SK-N-SH (cell line): ENCODE measurements at regions not wholly inside any gene's neighbourhood (a gene's known extent, or its start where the extent isn't known, plus 50 kb on each side); places are given as distances from the start of the nearest gene placed in this dataset.

Source experiments
- TF ChIP-seq, protein P1 (sequence below): IDR thresholded peaks from 2 replicates; pipeline ENCODE4 v1.6.1; 2012; ENCODE audit warnings: mild to moderate bottlenecking, low read depth, low read length, moderate library complexity
- TF ChIP-seq, protein P2 (sequence below): fragments of 200-600 bp; sonication (generic); IDR thresholded peaks from 2 replicates; pipeline ENCODE4 v1.6.1; 2017; ENCODE audit warnings: antibody characterized with exemption, mild to moderate bottlenecking, moderate library complexity

DNA sequence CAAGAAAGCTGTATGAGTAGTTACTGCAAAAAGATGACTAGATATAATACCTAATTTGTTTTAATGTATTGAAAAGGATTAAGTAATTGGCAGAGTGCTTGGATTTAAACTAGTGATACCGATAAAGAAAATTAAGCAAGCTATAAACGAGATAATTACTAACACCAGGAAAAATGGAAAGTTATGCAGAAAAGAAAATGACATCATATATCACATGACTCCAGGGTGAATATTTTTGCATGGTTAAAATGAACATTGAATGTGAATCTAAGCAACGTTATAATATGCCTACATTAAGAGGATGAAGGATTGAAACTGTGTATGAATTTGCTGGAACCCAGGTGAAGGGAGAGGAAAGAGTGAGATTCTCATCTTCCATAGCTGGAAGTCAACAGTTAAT lies 644.4 kb downstream of the ADGRL2 start:
- TF ChIP-seq, protein P1, sequence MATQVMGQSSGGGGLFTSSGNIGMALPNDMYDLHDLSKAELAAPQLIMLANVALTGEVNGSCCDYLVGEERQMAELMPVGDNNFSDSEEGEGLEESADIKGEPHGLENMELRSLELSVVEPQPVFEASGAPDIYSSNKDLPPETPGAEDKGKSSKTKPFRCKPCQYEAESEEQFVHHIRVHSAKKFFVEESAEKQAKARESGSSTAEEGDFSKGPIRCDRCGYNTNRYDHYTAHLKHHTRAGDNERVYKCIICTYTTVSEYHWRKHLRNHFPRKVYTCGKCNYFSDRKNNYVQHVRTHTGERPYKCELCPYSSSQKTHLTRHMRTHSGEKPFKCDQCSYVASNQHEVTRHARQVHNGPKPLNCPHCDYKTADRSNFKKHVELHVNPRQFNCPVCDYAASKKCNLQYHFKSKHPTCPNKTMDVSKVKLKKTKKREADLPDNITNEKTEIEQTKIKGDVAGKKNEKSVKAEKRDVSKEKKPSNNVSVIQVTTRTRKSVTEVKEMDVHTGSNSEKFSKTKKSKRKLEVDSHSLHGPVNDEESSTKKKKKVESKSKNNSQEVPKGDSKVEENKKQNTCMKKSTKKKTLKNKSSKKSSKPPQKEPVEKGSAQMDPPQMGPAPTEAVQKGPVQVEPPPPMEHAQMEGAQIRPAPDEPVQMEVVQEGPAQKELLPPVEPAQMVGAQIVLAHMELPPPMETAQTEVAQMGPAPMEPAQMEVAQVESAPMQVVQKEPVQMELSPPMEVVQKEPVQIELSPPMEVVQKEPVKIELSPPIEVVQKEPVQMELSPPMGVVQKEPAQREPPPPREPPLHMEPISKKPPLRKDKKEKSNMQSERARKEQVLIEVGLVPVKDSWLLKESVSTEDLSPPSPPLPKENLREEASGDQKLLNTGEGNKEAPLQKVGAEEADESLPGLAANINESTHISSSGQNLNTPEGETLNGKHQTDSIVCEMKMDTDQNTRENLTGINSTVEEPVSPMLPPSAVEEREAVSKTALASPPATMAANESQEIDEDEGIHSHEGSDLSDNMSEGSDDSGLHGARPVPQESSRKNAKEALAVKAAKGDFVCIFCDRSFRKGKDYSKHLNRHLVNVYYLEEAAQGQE, result no peak
- TF ChIP-seq, protein P2, sequence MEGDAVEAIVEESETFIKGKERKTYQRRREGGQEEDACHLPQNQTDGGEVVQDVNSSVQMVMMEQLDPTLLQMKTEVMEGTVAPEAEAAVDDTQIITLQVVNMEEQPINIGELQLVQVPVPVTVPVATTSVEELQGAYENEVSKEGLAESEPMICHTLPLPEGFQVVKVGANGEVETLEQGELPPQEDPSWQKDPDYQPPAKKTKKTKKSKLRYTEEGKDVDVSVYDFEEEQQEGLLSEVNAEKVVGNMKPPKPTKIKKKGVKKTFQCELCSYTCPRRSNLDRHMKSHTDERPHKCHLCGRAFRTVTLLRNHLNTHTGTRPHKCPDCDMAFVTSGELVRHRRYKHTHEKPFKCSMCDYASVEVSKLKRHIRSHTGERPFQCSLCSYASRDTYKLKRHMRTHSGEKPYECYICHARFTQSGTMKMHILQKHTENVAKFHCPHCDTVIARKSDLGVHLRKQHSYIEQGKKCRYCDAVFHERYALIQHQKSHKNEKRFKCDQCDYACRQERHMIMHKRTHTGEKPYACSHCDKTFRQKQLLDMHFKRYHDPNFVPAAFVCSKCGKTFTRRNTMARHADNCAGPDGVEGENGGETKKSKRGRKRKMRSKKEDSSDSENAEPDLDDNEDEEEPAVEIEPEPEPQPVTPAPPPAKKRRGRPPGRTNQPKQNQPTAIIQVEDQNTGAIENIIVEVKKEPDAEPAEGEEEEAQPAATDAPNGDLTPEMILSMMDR, result no peak
